ENCODE measurements at regions not wholly inside any gene's neighbourhood (a gene's known extent, or its start where the extent isn't known, plus 50 kb on each side); places are given as distances from the start of the nearest gene placed in this dataset.

GRCh38 chr19:28301463-28301862 lies 911.5 kb downstream of the UQCRFS1 start:
- TF ChIP-seq CTCF (IDR thresholded peaks at IDR 0.05), result no peak
- no peak for TF ChIP-seq POLR2AphosphoS5 (IDR thresholded peaks at IDR 0.05)
- no peak for TF ChIP-seq POLR2A (IDR thresholded peaks at IDR 0.05)

Data from sigmoid colon (tissue), 4 donors.